ENCODE measurements at regions not wholly inside any gene's neighbourhood (a gene's known extent, or its start where the extent isn't known, plus 50 kb on each side); places are given as distances from the start of the nearest gene placed in this dataset.

DNA sequence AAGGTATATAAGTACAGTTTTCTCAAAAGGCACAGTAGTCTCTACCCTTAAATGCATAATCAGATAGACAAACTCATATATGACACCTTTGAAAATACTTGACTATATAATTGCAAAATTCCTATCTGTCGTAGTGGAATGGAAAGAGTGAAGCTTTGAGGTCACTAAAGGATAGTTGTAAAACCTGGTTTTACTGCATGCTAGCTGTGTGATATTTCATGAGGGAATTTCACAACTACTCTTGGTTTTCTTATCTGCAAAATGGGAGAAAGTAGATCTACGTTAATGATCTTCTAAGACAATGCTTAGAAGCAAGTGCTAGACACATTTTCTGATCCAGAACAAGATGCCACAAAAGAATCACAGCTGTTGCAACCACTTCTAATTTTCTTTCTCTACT, 332.2 kb downstream of the AASDHPPT start:
- no peaks in the 10 kb centered on the region for H4K20me1 ChIP-seq (replicated peaks; ENCODE audit: control insufficient read depth, insufficient read depth, low read length)
- DNase-seq (ENCODE audit: extremely low read depth in 1 of 4, low spot score in 3 of 4) = no peak
- ChIA-PET CTCF (ENCODE audit: low intra/inter-chr PET ratio) (no interaction called here), POLR2A (no interaction called here)
- no peak for FAIRE-seq
- H3K9ac ChIP-seq (ENCODE audit: insufficient read depth in 1 of 2, low read depth in 2 of 2, low read length in 2 of 2) = no peak overlapping the region
- no peaks in the 10 kb centered on the region for H3K9me1 ChIP-seq (ENCODE audit: control insufficient read depth, insufficient read depth, low read length)
- H3K36me3 ChIP-seq (ENCODE audit: control insufficient read depth, insufficient read depth, low read length) = no peaks in the 10 kb centered on the region
- 0% methylated on average over 2 of the region's 2 CpGs for WGBS (ENCODE audit: insufficient coverage, low coverage, missing lambda C conversion rate)
- TF ChIP-seq SPI1 (IDR thresholded peaks at IDR 0.05; ENCODE audit: borderline replicate concordance, low read depth, low read length) = no peak
- TF ChIP-seq LEF1 (IDR thresholded peaks at IDR 0.05) = no peak
- TF ChIP-seq ILK (tag; IDR thresholded peaks at IDR 0.05; ENCODE audit: borderline replicate concordance, low read depth) = no peak
- TF ChIP-seq KLF13 (tag; IDR thresholded peaks at IDR 0.05; ENCODE audit: borderline replicate concordance, low read depth) = no peak
- TF ChIP-seq SMARCA5 (IDR thresholded peaks at IDR 0.05) = no peak
- no peak for ATAC-seq
- H3K4me1 ChIP-seq (replicated peaks in 1 of 2; ENCODE audit: control insufficient read depth in 2 of 2, insufficient read depth in 2 of 2, low read length in 2 of 2) = no peaks in the 10 kb centered on the region
- no TSS peak for BruUV-seq (replicated peaks)
- H2AFZ ChIP-seq (ENCODE audit: low read depth, low read length) = no peak overlapping the region
- no peaks in the 10 kb centered on the region for H3K79me2 ChIP-seq (ENCODE audit: control insufficient read depth, insufficient read depth, low read length)
- in situ Hi-C loops (cut with MboI) = no loop called here
- H3K4me3 ChIP-seq = no peak overlapping the region
- H3K4me2 ChIP-seq (ENCODE audit: insufficient read depth, low read length) = no peak overlapping the region
- intact Hi-C loops (cut with micrococcal nuclease) = no loop called here
- no peak overlapping the region for H3K27ac ChIP-seq (ENCODE audit: extremely low read depth, low read depth, low read length)
- no peaks in the 10 kb centered on the region for H3K27me3 ChIP-seq (ENCODE audit: control insufficient read depth in 2 of 2, insufficient read depth in 2 of 2, low read length in 2 of 2)
- no peaks in the 10 kb centered on the region for H3K9me3 ChIP-seq (replicated peaks; ENCODE audit: control insufficient read depth, insufficient read depth, low read depth, low read length)

DNA sequence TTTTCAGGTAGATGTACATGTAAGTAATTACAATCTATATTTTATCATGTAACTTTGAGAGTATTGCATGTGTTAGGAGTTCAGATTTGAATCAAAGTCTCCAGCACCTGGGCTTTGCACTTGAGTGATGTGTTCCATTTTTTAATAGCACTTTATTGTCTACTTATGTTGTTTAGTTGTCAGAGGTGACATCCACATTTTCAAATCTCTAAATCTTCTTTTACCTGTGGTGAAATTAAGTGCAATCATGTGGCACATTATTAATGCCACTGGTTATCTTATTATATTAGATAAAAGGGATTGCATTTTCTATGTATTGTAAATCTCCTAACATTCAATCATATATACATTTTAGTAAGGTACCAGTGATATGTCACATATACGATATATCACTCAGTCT, 333.4 kb downstream of the AASDHPPT start:
- Histone ChIP-seq H2AFZ (ENCODE audit: low read depth, low read length) (no peak overlapping the region), H4K20me1 (replicated peaks; ENCODE audit: control insufficient read depth, insufficient read depth, low read length) (no peaks in the 10 kb centered on the region), H3K9ac (ENCODE audit: insufficient read depth in 1 of 2, low read depth in 2 of 2, low read length in 2 of 2) (no peak overlapping the region), H3K9me3 (replicated peaks; ENCODE audit: control insufficient read depth, insufficient read depth, low read depth, low read length) (no peaks in the 10 kb centered on the region), H3K9me1 (ENCODE audit: control insufficient read depth, insufficient read depth, low read length) (no peaks in the 10 kb centered on the region), H3K4me1 (replicated peaks in 1 of 2; ENCODE audit: control insufficient read depth in 2 of 2, insufficient read depth in 2 of 2, low read length in 2 of 2) (no peaks in the 10 kb centered on the region), H3K36me3 (ENCODE audit: control insufficient read depth, insufficient read depth, low read length) (no peaks in the 10 kb centered on the region), H3K4me3 (no peak overlapping the region), H3K27me3 (ENCODE audit: control insufficient read depth in 2 of 2, insufficient read depth in 2 of 2, low read length in 2 of 2) (no peaks in the 10 kb centered on the region), H3K4me2 (ENCODE audit: insufficient read depth, low read length) (no peak overlapping the region), H3K27ac (ENCODE audit: extremely low read depth, low read depth, low read length) (no peak overlapping the region), H3K79me2 (ENCODE audit: control insufficient read depth, insufficient read depth, low read length) (no peaks in the 10 kb centered on the region)
- FAIRE-seq (no peak), DNase-seq (ENCODE audit: extremely low read depth in 1 of 4, low spot score in 3 of 4) (no peak), ATAC-seq (no peak)
- intact Hi-C loops (cut with micrococcal nuclease) = no loop called here
- in situ Hi-C loops (cut with MboI) = no loop called here
- TF ChIP-seq, protein P1, sequence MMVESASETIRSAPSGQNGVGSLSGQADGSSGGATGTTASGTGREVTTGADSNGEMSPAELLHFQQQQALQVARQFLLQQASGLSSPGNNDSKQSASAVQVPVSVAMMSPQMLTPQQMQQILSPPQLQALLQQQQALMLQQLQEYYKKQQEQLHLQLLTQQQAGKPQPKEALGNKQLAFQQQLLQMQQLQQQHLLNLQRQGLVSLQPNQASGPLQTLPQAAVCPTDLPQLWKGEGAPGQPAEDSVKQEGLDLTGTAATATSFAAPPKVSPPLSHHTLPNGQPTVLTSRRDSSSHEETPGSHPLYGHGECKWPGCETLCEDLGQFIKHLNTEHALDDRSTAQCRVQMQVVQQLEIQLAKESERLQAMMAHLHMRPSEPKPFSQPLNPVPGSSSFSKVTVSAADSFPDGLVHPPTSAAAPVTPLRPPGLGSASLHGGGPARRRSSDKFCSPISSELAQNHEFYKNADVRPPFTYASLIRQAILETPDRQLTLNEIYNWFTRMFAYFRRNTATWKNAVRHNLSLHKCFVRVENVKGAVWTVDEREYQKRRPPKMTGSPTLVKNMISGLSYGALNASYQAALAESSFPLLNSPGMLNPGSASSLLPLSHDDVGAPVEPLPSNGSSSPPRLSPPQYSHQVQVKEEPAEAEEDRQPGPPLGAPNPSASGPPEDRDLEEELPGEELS (CRISPR knock-in tag; IDR thresholded peaks at IDR 0.05; ENCODE audit: borderline replicate concordance) = no peak
- TF ChIP-seq ZNF699 (CRISPR knock-in tag; IDR thresholded peaks at IDR 0.05; ENCODE audit: insufficient replicate concordance) (no peak), CEBPB (tag; IDR thresholded peaks at IDR 0.05) (no peak), HIVEP1 (CRISPR knock-in tag; IDR thresholded peaks at IDR 0.05) (no peak), ZFP91 (CRISPR knock-in tag; IDR thresholded peaks at IDR 0.05) (no peak)
- TF ChIP-seq, protein P2, sequence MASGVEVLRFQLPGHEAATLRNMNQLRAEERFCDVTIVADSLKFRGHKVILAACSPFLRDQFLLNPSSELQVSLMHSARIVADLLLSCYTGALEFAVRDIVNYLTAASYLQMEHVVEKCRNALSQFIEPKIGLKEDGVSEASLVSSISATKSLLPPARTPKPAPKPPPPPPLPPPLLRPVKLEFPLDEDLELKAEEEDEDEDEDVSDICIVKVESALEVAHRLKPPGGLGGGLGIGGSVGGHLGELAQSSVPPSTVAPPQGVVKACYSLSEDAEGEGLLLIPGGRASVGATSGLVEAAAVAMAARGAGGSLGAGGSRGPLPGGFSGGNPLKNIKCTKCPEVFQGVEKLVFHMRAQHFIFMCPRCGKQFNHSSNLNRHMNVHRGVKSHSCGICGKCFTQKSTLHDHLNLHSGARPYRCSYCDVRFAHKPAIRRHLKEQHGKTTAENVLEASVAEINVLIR (CRISPR knock-in tag; IDR thresholded peaks at IDR 0.05) = no peak
- no TSS peak for BruUV-seq (replicated peaks)
- ChIA-PET POLR2A (no interaction called here), CTCF (ENCODE audit: low intra/inter-chr PET ratio) (interaction anchor here (0.7 kb wide), 1 partner anchor 31 kb away, joined by 3 read pairs; no protein-coding TSS in a partner anchor)
- 0% methylated on average over 1 of the region's 1 CpG for WGBS (ENCODE audit: insufficient coverage, low coverage, missing lambda C conversion rate)

All from K562 (cell line).